NCI-H510A treated with DMSO at 0.1 percent for 48 hours (cell line): ENCODE measurements at regions not wholly inside any gene's neighbourhood (a gene's known extent, or its start where the extent isn't known, plus 50 kb on each side); places are given as distances from the start of the nearest gene placed in this dataset.
"Not testable (repeated sequence)": the region's sequence is repeated elsewhere in the genome, so short reads cannot be mapped to it uniquely, and the experiment has no call there.

Experiments
- DNase-seq: peaks from one replicate; lab custom pipeline; 2025; lab: John Stamatoyannopoulos, UW

DNA sequence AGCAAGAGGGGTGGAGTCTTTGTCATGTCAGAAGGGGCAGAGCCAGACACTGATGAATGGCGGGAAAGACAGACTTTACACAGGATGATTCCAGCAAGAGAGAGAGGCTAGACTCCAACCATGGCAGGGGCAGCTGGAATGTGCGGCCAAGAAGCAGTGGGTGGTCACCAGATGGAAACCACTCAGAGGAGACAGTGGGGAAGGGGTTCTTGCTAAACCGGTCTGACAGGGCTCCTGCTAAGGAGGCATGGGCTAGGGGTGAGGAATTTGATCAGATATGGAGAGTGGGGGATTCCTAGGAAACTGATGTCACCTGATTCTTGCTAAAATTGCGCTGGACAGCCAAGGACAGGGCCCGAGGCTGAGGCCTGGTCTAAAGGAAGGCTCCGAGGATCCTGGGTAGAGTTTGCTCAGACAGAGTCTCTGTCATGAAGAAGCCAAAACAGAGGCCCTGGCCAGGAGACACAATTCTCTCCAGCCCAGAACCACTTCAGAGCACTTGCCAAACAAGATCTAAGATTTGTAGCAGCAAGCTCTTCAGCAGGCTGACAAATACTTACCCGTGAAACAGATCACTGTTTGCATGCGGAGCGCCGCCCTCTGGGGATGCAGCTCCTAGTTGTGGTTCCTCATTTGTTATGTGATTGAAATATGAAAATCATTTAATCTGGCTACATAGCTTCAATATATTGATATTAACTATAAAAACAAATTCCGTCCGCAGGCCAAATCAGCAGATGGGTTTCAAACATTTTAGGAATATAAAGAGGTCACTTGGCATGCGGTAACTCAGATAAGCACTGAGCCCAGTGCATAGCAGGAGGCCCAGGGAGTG, 377.0 kb downstream of the TCERG1L start:
- no peak for DNase-seq

DNA sequence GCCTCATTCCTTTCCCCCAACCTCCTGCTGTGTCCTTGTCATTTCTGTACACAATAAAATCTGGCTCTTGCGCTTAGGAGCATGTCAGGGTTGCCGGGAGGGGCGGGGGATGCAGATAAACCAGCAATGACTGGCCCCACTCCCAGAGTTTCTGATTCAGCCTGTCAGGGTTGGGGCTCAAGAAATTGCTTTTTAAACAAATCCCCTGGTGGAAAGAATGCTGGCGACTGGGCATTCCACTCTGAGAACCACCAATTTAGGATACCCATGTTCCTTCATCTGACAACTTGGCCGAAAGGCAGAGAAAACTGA, 376.4 kb downstream of the TCERG1L start:
- no peak for DNase-seq

DNA sequence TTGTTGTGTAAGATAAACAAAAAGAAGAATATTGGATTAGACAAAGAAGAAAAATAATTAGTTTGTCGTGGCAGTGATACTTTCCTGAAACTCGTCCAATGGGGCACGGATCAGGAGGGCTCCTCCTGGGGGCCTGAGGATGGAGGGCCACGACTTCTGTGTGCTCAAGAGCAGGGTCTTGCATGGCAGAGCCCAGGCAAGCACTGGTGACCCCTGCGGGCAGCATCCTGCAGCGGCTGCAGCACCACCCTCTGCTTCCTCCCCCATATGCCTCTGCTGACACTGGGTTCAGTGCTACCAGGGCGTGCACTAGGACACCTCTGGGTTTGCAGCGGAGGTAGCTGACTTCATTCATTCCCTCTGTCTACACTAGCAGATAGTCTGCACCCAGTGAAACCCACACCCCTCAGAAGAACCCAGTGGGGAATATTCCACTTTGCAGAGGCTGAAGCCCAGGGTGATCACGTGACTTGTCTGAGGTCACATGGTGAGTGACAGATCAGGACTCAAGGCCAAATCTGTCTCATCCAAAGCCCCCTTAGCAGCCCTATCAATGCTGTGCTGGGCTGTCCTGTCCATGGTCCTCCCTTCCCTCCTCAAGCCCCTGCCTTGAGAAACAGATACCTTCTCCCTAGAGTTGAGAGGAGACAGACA, 375.5 kb downstream of the TCERG1L start:
- DNase-seq, result no peak

DNA sequence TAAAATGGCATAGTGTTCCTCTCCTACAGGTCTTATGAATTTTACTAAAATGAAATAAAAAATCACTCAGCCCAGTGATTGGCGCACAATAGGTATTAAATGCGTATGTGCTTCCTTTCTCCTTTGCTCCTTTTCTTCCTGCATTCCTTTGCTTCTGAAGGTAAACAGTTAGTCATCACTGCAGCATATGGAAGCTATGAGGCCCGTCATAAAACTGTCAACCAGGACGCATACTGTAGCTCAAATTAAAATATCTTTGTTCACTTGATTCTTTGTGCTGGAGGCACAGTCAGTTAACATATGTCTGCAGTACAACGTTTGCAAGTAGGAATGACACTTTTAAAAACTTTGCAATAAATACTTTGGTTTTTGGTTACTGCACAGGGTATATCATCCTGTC, 374.7 kb downstream of the TCERG1L start:
- DNase-seq, result no peak

DNA sequence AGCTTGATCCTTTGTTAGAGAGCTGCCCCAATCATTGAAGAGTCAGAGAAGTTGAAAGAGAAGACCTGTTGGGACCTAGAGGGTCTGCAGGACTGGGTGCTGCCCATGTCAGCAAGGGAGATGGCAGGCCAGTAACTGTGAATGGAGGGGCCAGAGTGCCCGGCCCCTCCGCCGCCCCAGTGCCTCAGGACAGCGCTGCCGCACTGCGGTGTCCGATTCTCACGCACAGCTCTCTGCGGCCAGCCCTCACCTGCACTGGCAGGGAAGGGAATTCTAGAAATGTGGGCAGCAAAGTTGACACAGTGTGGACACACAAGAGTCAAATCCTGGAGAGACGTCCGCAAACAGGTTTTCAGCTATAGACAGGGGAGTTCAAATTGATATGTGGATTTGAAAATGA, 373.5 kb downstream of the TCERG1L start:
- DNase-seq, result no peak

DNA sequence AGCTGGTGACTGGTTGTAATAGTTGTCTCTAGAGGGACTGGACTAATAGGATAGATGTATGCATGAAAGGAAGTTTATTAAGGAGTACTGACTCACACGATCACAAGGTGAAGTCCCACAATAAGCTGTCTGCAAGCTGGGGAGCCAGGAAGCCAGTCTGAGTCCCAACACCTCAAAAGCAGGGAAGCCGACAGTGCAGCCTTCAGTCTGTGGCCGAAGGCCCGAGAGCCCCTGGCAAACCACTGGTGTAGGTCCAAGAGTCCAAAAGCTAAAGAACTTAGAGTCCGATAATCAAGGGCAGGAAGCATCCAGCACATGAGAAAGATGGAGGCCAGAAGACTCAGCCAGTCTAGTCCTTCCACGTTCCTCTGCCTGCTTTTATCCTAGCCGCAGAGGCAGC, 372.6 kb downstream of the TCERG1L start:
- not testable (repeated sequence) for DNase-seq

DNA sequence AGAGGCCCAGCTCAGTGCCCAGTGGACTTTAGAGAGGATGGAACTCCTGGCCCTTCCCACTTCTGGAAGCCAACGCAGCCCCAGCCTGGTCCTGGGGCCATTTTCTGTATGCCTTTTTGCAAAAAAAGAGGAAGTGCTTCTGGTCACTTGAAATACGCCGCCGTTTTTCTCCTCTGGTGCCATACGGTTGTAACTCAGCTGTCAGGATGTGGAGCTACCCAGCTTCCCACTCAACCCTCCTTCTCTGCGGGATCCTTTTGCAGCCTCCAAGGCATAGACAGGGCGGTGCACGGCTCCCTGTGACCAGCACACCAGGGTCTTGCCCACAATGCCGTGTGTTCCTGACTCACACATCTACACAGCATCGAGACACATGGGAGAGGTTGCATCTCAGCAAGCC, 369.6 kb downstream of the TCERG1L start:
- no peak for DNase-seq

DNA sequence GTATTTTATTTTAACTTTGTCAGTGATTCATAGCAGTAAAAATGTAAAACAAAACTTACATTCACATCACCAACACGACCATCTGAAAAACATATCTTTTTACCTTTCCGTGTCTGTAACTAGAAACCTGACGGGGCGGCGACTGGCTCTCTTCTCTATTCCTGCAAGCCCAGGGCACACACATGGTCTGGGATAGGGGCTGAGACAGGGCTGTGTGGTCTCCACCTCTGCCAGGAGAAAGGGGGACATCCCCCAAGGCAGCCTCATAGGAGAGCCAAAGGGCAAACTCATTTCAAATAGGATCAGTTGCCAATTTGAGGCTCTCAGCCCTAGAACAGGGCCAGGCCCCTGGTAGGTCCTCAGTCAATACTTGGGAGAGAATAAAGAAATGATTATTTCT, 359.4 kb downstream of the TCERG1L start:
- no peak for DNase-seq

DNA sequence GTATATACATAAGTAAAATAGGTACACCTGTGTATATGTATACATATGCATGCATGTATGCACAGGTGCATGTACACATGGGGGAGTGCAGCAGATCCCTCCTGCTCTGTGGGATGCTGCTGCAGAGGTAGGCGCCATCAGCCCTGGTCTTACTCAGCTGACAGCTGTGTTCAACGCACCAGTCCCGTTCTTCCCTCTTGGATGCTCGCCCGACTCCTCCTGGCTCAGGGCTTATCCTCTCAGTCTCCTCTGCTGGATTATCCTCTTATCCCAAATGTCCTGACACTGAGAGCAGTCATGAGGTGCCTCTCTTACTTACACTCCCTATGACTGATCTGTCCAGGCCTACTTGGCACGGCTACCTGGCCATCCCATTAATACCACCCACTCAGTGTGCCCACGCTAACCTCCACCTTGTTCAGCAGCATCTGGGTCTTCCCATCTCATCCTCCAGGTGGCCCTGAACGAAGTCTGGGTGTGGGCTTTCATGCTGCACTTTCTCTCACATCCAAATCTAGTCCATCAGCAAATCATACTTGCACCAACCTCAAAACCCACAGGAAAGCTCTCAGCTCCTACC, 357.1 kb downstream of the TCERG1L start:
- no peak for DNase-seq

DNA sequence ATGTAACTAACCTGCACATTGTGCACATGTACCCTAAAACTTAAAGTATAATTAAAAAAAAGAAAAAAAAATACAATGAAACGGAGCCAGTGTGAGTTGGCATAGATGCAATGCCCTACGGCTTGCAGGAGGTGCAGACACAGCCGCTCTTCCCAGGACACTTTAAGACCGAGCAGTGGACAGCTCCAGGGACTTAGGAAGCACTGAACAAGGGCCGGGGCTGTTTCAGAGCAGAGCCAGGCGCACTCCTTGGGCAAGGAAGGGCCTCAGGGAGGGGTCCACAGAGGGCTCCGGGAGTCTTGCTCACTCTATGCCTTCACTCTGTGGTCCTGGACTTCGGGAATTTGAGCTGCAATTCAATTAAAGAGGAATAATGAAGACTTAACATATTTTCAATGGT, 355.3 kb downstream of the TCERG1L start:
- DNase-seq, result no peak

DNA sequence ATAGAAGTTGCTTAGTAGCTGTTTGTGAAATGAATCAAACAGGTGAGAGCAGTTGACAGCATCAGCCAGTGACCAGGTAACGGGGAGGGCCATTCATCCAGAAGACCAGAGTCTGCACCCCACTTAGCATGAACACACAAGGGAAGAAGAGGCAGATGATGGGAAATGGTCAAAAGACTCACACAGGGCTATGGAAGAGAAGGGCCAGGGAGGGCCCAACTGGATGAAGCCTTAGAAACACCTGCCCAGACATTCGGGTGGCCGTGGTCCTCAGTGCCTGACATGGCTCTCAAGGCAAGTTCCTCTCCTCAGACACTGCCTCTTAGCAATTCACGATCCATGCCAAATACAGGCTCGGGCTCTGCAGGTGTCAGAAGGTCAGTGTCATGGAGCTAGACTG, 354.1 kb downstream of the TCERG1L start:
- DNase-seq, result no peak

DNA sequence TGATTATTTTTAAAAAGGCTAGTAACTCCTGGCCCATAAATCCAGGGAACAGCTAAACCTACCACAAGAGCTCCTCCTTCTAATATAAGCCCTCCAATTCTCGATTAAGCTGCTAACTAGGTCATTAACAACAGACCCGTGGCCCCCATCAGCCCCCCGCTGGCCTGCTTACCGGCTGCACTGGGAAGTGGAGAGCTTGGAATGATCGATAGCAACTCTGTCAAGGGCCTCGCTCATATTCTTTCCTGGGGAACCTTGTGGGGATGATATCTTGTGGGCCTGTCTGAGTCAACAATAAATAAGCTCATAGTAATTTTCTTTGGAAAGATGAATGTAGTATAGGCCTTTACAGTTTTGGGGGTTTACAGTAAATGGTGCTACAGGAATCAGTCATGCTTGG, 353.5 kb downstream of the TCERG1L start:
- DNase-seq, result no peak

DNA sequence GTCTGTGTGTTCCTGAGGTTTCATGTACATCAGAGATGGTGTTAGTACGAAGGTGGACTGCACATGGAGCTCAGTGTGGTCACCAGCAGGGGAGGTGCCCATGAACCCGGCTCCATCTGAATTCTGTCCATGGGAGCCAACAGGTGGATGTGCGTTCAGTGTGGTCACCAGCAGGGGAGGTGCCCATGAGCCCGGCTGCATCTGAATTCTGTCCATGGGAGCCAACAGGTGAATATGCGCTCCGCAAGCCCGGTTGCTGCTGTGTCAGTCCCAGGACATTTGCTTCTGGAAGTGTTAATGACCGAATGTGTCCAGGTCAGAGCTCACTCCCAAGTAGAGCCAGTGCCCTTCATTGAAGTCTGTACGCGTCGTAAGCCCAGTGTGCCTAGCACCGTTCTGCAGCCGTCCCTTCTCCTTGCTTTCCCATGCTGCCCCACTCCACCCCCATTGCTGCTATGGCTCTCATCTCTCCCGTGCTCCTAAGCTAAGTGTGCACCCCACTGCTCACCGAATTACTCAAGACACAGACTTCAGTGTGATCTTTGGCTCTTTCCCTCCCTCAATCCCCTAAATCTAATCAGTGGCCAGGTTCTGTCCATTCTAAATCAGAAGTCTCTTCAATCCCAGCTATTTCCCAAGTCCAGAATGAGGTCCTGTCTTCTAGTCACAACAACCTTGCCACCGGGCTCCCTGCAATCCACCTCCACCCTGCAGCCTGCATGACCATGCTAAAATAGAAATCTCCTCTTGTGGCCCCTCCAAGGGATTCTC, 352.4 kb downstream of the TCERG1L start:
- DNase-seq, result no peak

DNA sequence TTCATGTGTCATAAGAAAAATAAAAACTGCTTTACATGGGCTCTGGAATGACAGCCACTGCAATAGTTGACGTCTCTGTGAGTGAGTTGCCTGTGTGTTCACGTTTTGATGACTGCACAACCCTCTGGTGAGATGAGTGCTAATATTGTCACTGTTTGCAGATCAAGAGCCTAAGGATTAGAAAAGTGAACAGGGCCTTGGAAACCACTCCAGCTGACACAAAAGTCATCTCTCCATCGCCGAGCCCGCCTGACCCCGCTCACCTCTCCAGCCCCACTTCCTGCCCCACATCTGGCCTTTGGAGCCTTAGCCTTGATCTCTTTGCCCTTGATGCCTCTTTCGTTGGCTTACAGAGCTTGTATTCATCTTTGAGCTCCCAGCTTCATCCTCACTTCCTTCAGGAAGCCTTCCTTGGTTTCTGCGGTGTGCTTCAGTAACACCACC, 351.7 kb downstream of the TCERG1L start:
- DNase-seq, result no peak

DNA sequence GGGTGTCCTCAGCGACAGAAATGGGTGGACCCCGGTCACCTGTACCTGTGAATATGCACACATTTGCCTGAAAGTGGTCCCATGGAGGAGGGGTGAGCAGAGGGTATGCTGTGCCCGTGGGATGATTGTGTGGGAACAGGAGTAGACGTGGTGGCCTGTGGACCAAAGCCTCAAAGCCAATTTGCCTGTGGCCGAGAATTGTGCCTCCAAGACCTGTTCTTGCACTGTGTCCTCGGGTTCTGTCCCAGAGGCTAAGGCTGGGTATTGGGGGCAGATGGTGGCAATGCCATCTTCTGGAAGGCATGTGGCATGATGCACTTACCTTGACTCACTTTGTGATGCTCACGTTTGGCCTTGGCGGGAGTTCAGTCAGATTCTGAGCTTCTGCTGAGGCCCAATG, 351.0 kb downstream of the TCERG1L start:
- no peak for DNase-seq

DNA sequence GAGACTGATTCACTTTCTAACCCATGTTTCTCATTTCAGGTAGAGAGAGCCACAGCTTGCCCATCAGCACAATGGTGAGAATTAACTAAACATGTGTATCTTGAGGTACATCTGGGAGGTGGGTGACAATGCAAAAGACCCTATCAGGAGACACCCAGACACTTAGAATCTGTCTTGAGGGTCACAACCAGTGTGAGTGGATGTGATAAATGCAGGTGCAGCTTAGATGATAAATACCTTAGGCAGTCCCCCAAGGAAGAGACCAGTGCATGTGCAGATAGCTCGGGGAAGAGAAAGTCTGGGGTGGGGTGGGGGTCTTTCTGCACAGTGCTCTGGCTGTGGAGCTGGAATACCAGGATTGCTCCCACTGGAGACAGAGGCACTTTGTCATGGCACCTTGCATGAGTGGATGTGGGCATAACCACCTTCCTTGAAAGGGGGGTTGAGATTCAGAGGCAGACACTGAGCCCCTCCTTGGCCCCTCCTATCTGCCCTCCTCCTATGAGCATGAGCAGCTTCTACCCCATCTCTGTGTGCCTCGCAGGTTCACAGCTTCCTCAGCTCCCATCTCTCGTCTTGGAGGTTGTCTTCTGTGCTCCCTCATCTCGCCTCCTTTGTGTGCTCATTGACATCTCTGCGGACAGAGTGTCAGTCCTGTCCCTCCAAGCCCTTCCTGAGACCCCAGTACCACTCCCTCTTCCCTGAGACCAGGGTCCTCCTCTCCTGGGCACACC, 349.8 kb downstream of the TCERG1L start:
- no peak for DNase-seq

DNA sequence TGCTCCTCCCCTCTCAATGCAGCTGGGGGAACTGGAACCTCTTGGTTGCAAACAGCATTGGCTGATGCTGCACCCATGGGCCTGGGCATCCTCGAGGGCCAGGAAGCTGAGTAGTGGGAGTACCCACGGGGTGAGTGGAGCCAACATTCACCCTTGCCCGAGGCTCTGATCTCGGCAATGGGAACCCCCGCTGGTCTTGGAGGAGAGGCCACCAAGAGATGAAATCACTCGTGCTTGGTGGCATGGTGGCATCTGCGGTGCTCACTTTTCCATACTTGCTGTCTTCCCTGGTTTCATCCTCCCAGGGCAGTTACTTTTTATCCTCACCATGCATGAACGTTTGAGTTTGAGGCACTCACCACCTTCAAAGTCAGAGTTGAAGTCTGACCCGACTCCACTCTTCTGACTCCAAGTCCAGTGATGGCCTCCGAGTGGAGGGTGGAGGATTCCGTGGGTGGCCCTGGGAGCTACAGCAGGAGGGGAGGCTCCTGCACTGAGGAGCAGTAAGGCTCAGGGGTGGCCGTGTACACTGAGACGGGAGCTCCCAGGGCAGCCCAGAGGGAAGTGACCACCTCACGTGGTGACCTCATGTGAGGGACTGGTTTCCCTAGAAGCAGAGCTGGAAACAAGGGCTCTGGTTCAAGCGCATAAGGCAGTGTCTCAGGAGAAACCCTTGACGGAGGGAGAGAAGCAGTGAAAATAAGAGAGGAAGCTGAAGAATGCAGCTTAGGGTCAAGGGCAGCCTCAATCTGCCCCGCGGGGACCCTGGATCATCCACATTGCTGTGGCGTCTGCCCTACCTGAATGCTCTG, 349.1 kb downstream of the TCERG1L start:
- no peak for DNase-seq

DNA sequence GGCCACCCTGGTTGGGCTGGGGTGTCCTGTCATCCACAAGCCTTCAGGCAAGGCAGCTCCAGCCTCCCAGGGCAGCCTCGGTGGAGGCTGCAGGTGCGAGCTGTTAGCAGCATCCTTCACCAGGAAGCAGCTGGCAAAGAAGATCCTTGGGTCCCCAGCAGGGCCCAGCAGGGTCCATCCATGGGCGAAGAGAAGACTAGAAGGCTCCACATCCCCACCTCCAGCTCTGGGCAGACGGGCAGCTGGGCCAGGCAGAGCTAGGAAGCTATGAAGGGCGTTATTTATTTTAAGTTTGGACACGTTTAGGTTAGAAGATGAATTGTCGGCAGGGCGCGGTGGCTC, 348.5 kb downstream of the TCERG1L start:
- DNase-seq, result no peak

DNA sequence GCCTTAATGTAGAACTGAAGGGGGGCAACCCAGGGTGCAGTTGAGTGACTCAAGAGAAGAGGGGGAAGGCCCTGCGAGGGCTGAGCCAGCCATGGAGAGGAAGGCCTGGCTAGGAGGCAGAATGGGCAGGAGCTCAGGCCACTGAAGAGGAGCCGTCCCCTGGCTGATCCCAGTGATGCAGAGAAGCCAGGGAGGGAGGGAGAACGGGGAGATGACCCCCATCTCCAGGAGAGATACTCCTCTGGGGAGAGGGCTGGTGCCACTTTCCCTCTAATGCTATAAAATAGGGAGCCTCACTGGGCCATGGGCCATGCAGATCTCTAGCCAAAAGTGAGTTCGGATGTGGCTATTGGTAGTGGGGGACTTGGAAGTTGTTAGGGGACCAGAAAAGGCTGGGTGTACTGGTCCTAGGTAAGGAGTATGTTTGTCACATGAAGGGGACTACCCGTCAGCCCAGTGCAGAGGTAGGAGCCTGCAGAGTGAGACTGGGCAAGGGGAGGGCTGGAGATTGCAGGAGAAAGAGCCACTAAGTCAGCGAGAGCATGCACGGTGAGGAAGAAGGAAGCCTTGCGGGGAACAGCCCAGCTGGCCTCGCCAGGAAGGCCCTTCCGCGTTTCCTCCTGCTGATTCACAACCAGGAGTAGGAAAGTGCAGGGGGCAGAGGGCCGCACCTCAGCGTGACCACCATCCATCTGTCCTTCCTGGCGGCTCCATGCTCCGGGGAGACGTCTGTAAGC, 347.6 kb downstream of the TCERG1L start:
- DNase-seq, result no peak

DNA sequence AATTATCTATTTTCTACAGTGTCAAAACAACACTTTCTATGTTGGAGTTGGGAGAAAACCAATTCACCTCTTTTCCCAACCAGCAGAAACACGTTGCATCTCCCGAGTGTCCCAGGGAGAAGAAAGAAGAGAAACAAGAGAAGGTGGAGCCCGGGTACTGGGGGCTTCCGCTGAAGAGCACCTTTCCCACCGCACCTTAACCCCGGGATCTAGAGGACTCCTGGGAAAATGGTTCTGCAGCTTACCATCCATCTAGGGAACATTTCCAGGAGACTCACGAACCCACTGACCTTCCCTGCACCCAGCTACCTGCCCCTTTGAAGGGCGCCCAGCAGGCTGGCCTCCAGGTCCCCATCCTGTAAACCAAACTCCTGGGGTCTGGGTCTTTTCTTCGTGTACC, 346.8 kb downstream of the TCERG1L start:
- no peak for DNase-seq

DNA sequence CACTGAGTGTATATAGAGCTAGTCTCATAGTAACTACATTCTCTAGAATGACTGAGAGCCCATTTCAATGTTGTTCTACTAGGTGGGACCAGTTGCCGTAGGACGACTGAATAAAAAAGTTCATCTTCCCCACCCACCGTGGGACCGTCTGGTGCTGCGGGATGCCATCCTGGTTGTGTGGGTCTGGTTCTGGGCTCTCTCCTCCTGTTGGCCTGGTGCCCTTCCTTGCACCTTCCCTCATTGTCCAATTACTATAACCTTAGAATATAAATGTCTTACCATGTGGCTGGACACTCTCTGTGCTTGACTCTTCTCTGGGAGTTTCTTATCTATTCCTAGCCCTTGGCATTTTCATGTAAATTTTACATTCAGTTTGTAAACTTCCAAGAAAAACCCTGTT, 344.4 kb downstream of the TCERG1L start:
- DNase-seq, result no peak
